Forelimb muscle (tissue), 1 donor: ENCODE measurements at regions not wholly inside any gene's neighbourhood (a gene's known extent, or its start where the extent isn't known, plus 50 kb on each side); places are given as distances from the start of the nearest gene placed in this dataset.
A peak's percentile ranks its signal among the peaks of the same experiment; 100 is the strongest.
"Not testable (repeated sequence)": the region's sequence is repeated elsewhere in the genome, so short reads cannot be mapped to it uniquely, and the experiment has no call there.

Source experiments
- DNase-seq: peaks from one replicate; pipeline ENCODE4 v3.0.0-alpha.2; 2013; ENCODE audit warnings: low read depth

DNA sequence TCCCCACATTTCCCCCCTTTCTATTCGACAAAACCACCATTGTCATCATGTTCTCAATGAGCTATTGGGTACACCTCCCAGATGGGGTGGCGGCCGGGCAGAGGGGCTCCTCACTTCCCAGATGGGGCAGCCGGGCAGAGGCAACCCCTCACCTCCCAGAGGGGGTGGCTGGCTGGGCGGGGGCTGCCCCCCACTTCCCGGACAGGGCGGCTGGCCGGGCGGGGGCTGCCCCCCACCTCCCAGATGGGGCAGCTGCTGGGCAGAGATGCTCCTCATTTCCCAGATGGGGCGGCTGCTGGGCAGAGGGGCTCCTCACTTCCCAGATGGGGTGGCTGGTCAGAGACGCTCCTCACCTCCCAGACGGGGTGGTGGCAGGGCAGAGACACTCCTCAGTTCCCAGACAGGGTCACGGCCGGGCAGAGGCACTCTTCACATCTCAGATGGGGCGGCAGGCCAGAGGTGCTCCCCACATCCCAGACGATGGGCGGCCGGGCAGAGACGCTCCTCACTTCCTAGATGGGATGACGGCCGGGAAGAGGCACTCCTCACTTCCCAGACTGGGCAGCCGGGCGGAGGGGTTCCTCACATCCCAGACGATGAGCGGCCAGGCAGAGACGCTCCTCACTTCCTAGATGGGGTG, 221.5 kb downstream of the NNT start:
- DNase-seq = not testable (repeated sequence)

DNA sequence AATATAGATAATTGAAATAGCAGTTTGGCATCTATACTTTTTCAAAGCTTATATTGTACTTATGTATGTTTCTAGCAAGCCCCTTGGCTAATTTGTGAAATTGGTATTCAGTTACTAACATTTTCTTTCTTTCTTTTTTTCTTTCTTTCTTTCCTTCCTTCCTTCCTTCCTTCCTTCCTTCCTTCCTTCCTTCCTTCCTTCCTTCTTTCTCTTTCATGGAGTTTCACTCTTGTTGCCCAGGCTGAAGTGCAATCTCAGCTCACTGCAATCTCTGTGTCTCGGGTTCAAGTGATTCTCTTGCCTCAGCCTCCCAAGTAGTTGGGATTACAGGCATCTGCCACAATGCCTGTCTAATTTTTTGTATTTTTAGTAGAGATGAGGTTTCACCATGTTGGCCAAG, 215.4 kb downstream of the NNT start:
- DNase-seq = not testable (repeated sequence)

DNA sequence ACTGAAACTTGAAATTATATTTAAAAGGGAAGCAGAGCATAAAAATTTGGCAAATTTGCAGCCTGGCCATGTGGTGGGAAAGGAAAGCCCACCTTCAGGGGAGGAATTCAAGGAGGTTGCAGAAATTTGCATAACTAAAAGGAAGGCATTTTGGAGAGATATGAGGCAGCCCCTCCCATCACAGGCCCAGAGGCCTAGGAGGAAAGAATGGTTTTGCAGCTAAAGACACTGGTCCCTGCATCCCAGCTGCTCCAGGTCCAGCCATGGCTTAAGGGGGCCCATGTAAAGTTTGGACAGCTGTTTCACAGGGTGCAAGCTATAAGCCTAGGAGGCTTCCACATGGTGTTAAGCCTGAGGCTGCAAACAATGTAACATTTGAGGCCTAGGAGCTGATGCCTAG, 212.5 kb downstream of the NNT start:
- no peak for DNase-seq

DNA sequence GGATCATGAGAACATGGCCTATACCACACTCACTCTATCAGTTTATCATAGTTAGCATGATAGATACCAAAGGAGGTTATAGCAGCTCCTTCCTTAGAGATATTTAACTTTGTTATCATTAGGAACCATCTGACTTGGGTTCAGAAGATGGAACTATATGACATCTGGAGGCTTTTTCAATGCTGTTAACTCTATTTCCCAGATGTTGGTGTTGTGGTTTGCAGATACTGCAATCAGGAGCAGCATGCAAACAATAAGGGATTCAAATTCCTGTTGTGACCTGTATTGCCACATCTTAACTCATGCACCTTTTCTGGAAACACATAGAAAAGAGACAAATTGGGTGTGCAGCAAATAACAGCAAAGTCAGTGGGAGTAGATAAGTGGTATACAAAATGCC, 201.7 kb downstream of the NNT start:
- DNase-seq = no peak

DNA sequence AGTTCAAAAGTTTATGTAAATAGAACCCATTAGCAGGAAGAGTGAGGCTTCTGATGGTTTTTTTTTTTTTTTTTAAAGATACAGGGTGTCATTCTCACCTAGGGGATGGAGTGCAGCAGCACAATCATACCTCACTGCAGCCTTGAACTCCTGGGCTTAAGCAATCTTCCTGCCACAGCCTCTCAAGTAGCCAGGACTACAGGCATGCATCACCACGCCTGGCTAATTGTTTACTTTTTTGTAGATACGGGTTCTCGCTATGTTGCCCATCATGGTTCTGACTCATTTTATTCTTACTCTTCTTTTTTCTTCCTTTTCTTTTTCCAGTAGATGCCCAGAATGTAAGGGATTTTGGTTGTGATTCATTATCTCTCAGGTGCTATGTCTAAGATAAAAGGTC, 201.1 kb downstream of the NNT start:
- DNase-seq = no peak

DNA sequence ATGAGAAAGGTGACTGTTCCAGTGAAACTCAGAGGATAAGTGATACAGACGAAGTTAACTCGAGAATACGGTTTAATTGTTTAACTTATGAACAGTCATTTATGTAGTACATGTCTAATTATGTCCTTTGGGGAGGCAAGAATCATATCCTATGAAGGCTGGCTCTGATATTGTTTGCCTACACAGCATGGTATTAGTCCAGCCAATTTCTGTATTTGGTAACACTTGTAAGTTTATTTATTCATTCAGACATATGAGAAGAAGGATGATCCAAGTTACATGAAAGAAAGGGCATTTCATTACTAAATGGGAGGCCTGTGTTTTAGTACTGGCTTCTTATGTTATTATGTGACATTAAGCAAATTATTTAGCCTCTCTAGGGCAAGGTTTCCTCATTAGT, 199.7 kb downstream of the NNT start:
- DNase-seq = no peak

DNA sequence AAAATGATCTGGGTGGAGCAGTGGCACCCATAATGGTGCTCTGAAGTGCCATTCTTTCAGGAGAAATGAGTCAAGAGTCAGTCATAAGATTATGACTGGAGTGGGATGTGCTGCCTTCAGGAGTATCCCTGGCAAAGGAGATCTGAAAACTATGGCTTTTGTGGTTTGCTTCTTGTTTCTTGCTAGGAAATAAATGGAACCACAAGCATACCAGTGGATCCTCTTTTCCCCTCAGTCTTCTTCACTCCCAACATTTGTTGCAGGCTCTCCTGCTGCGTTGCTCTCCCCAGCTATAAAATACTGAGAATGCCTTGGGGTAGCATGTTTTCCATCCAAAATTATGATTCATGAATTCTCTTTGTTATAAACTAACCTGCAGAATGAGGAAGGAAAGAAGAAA, 199.1 kb downstream of the NNT start:
- DNase-seq = no peak

DNA sequence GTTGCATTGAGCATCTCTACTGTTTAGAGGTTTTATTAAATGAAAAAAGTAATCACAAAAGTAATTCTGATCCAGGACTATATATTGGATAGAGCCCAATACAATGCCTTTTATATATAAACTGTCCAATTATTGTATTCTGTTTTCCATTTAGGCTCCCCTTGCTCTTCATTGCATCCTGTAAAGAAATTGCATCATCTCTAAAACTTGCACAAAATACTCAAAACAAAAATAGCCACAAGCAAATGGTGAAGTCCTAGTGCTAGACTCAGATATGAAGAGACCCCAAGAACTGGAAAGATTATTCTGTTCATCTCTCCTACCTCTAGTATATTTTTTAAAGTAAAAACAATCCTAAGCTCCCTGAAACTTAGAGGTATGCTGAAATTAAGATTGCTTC, 195.8 kb downstream of the NNT start:
- peak; percentile 4 for DNase-seq

DNA sequence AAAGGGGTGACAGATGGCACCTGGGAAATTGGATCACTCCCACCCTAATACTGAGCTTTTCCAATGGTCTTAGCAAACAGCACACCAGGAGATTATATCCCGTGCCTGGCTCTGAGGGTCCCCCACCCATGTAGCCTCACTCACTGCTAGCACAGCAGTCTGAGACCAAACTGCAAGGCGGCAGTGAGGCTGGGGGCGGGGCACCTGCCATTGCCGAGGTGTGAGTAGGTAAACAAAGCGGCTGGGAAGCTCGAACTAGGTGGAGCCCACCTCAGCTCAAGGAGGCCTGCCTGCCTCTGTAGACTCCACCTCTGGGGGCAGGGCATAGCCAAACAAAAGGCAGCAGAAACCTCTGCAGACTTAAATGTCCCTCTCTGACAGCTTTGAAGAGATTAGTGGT, 188.9 kb downstream of the NNT start:
- not testable (repeated sequence) for DNase-seq

DNA sequence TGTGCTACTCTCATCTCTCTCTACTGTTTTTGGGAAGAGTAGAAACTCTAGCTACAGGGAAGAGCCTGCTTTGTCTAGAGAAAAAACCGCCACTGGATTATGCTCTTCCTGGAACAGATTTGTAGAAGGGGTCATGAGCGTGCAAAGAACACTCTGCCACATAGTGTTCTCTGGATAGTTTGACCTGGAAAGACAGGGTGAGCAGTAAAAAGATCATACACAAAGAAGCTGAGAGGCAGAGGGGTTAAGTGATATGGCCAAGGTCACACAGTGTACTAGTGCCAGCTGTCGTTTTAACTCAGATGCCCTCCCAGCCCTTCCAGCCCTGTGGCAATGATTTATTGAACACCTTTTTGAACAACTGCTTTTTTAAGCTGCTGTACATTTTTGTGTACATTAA, 182.2 kb downstream of the NNT start:
- DNase-seq = no peak

DNA sequence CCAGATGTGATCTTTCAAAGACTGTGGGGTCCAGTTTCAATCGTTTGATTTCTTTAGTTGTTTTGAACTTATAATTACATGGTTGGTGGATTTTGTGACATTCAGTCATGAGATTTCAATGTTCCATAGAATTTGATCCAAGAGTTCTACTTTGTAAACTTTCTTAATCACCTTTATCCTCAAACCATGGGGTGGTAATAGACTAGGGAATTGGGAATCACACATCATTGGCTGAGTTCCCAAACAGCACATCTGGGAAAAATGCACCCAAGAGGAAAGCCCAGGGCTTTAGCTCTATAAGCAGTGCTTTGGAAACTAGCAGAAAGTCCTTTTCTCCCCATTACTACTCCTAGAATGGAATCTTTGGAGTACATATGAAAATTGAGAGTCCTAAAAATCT, 177.6 kb downstream of the NNT start:
- no peak for DNase-seq

DNA sequence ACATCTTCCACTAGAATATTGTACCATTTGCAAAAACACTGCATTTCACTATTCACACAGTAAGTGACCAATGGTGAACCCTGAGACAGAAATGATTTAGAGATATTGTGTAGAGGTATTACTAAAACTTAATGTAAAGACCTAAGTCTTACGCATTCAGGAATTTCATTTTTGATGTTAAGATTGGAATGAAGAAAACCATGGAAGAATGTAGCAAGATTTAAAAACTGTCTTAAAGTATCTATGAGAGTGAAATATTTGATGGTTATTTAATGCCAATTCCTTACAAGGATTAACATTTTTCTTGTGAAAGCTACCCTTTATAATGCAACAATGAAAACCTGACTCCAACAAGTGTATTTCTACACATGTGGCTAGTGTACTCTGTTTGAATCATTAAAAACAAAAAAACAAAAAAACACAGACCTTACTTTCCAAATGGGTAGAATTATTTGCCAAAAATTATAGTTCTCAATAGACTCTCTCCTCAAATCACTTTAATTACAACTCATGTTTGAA, 172.0 kb downstream of the NNT start:
- DNase-seq = no peak

DNA sequence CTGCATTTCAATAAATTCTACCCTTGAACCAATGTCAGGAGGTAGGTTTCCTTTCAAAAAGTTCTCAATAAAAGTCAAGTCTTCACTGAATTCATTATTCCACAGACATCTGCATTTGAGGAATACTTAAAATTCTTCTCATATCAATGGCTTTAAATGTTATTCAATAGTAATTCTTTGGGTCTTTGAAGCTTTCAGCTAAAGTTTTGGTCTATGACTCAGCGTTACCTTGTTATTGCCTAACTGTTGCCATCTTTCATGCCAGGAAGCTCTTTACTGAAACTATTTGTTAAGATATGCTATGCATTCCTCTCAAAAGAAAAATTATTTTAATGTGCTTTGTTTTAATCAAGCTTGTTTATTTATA, 170.5 kb downstream of the NNT start:
- no peak for DNase-seq

DNA sequence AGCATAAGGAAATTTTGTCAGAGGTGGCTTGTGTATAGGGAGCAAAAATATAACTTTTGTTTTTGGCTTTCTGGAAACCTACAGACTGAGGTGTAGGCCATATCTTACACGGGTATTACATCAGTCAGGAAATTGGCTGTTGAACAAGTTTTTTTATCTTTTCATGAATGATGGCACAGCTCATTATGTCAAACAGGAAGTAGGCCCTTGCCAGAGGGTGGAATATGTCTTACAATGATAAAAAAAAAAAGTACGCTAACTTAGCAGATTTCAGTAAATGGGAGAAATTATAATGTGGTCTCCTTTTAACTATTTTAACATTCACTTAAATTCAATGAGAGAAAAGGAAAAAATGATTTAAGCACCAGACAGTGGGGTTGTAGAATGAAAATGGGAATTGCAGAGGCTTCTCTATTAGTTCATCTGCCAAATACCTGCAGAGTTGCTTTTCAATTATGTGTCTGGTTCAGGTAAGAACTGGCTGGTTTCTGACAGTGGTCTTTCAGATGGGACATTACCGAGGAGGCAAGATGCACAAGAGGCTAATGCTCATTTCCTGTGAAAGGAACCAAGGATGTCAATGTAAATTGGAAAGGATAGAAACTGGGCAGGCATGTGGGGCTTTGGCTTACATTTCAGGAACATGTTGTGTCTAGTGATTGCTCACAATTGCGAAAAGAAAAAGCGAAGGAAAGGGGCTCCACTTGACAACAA, 169.9 kb downstream of the NNT start:
- no peak for DNase-seq

DNA sequence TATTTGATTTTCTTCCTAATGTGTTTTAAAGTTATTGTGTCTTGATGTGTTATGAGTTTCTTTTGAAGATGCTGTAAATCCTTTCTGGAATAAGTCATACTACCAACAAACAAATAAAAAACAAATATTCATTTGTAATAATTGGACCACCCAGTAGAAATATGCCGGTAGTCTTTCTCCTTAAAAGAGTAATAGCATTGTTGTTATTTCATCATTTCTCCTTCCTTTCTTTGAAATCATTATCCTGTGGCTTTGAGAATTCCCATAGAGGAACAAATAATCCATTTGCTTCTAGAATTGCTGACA, 169.4 kb downstream of the NNT start:
- no peak for DNase-seq

DNA sequence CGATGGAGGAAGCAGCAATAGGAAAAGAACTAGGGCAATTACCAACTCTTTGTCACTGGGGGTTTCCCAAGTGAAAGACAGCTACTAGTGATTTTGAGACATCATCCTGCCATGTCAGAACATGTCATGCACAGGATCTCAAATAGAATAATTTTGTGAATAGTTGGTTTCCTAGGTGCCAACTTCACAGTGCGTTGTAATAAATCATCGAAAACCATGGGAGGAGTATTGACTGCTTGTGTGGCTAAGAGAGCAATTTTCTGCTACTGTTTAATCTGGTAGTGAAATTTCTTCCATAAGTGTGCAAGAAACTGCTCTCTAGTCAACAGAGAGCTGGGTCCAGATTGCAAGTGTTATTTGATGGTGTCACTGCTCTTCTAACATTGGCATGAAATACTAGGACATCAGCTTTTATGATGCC, 168.6 kb downstream of the NNT start:
- DNase-seq = no peak

DNA sequence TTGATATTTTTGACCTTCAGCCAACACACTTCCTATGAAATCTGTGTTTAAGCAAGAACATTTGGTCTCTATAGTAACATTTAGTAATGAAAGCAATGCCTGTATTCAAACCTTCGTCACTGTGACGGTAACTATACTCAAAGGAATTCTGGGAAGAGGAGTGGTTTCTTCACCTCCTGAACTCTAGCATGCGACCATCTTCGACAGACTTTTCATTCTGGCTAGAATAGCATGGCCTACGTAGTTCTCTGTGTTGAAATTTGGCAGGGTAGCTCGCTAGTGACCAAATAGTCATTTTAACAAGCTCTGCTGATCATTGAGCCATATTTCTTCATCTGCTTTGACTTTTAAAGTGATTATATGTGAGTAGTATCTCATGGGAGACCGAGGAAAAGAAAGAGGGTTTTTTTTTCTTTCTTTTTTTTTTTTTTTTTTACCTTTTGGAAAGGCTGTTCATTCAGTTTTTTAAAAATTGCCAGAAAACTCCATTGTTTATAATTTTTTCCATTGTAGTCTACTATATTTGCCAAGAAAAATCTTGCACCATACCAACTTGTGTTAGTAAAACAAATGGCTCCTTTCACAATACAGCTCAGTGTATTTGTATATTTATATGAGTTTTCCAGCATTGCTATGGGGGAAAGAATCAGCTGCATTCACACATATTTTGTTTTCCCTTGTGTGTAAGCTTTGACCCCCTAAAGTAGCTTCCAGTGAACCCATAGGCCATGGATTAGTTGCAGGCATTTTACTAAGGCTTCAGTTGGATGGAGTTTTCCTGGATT, 166.8 kb downstream of the NNT start:
- DNase-seq = peak; percentile 96
